Stimulated activated CD4-positive, alpha-beta T cell treated with anti-CD3 and anti-CD28 coated beads, Interleukin-4, amount 100 ng/mL, for 48 hours (primary cell): ENCODE measurements at regions not wholly inside any gene's neighbourhood (a gene's known extent, or its start where the extent isn't known, plus 50 kb on each side); places are given as distances from the start of the nearest gene placed in this dataset.
"Not testable (repeated sequence)": the region's sequence is repeated elsewhere in the genome, so short reads cannot be mapped to it uniquely, and the experiment has no call there.

ENCODE experiments used
- DNase-seq, 2 donors: peaks; one replicate each; pipeline ENCODE4 v3.0.0-alpha.2; 2020; ENCODE audit warnings: low read depth in 2 of 2

- DNase-seq: no peak
These were observed 311.2 kb downstream of the SLITRK5 start for GRCh38 chr13:87982400-87982799.

- no peak for DNase-seq
These were observed 315.6 kb downstream of the SLITRK5 start for GRCh38 chr13:87986639-87987250.

GRCh38 chr13:87998081-87998480, 326.9 kb downstream of the SLITRK5 start:
- DNase-seq: no peak

- DNase-seq: no peak
These were observed 328.1 kb downstream of the SLITRK5 start for GRCh38 chr13:87999240-87999700.

- DNase-seq: no peak
These were observed 328.6 kb downstream of the SLITRK5 start for GRCh38 chr13:87999788-88000187.

GRCh38 chr13:88000239-88000638, 329.1 kb downstream of the SLITRK5 start:
- DNase-seq: no peak

GRCh38 chr13:88000787-88001186, 329.6 kb downstream of the SLITRK5 start:
- DNase-seq: no peak

GRCh38 chr13:88005188-88005587, 334.0 kb downstream of the SLITRK5 start:
- no peak for DNase-seq

- no peak for DNase-seq
These were observed 343.4 kb downstream of the SLITRK5 start for GRCh38 chr13:88014527-88014926.

GRCh38 chr13:88022431-88023208, 351.4 kb downstream of the SLITRK5 start:
- no peak for DNase-seq

- DNase-seq: no peak
These were observed 355.1 kb downstream of the SLITRK5 start for GRCh38 chr13:88026241-88026640.

- DNase-seq: no peak
These were observed 360.9 kb downstream of the SLITRK5 start for GRCh38 chr13:88031980-88032559.

- DNase-seq: not testable (repeated sequence)
These were observed 365.0 kb downstream of the SLITRK5 start for GRCh38 chr13:88036205-88036604.

- no peak for DNase-seq
These were observed 371.3 kb downstream of the SLITRK5 start for GRCh38 chr13:88042489-88042888.

- no peak for DNase-seq
These were observed 380.7 kb downstream of the SLITRK5 start for GRCh38 chr13:88051746-88052482.

GRCh38 chr13:88063741-88064140, 392.6 kb downstream of the SLITRK5 start:
- no peak for DNase-seq

- no peak for DNase-seq
These were observed 395.7 kb downstream of the SLITRK5 start for GRCh38 chr13:88066847-88067246.

- no peak for DNase-seq
These were observed 397.1 kb downstream of the SLITRK5 start for GRCh38 chr13:88068316-88068715.

- peak in 1 of 2 donors; percentile 3 for DNase-seq
These were observed 397.8 kb downstream of the SLITRK5 start for GRCh38 chr13:88068975-88069374.

GRCh38 chr13:88071371-88071770, 400.2 kb downstream of the SLITRK5 start:
- no peak for DNase-seq

GRCh38 chr13:88074794-88075510, 403.8 kb downstream of the SLITRK5 start:
- no peak for DNase-seq

GRCh38 chr13:88085036-88085435, 413.9 kb downstream of the SLITRK5 start:
- DNase-seq: no peak
